ENCODE measurements at regions not wholly inside any gene's neighbourhood (a gene's known extent, or its start where the extent isn't known, plus 50 kb on each side); places are given as distances from the start of the nearest gene placed in this dataset.

GRCh38 chr6:145350928-145351327 lies 384.4 kb downstream of the EPM2A start:
- no peak overlapping the region for H3K23ac ChIP-seq (ENCODE audit: insufficient read length, low read depth, low read length)
- DNase-seq, result no peak
- no peak overlapping the region for H2AFZ ChIP-seq (ENCODE audit: low read length)
- no peak overlapping the region for H2BK5ac ChIP-seq (ENCODE audit: insufficient read length, low read length)
- no peaks in the 10 kb centered on the region for H3K27me3 Mint-ChIP-seq (ENCODE audit: low read depth)
- no peak overlapping the region for H2BK15ac ChIP-seq (ENCODE audit: low read depth, low read length)
- H3K27ac Mint-ChIP-seq, result no peak overlapping the region
- no peaks in the 10 kb centered on the region for H3K9me3 ChIP-seq (ENCODE audit: control insufficient read depth, low read depth, low read length)
- no peak overlapping the region for H2BK12ac ChIP-seq (ENCODE audit: insufficient read length, low read depth, low read length)
- no peaks in the 10 kb centered on the region for H3K36me3 Mint-ChIP-seq (ENCODE audit: insufficient read depth in 1 of 3, low read depth in 3 of 3)
- no peak for TF ChIP-seq CTCF (conservative IDR thresholded peaks at IDR 0.05)
- H3K23me2 ChIP-seq (ENCODE audit: insufficient read length, low read depth, low read length, poor library complexity, severe bottlenecking), result no peaks in the 10 kb centered on the region
- WGBS (ENCODE audit: extremely low coverage, insufficient read length, low lambda C conversion rate), result no CpG with 5 or more reads among the region's 3 CpGs
- H3K4me1 Mint-ChIP-seq, result peaks cover 19 to 20% of the 10 kb centered on the region in 2 experiments
- H3K79me1 ChIP-seq (ENCODE audit: insufficient read depth, low read depth, low read length, poor library complexity, severe bottlenecking), result no peaks in the 10 kb centered on the region
- no peaks in the 10 kb centered on the region for H4K20me1 ChIP-seq (ENCODE audit: control insufficient read depth, insufficient read depth, insufficient read length)
- H3T11ph ChIP-seq (ENCODE audit: low read length), result no peak overlapping the region
- H3K56ac ChIP-seq (ENCODE audit: insufficient read length, low read depth, low read length), result no peak overlapping the region
- no peak overlapping the region for H3K4ac ChIP-seq (ENCODE audit: low read depth, low read length)
- H2BK120ac ChIP-seq (ENCODE audit: low read depth, low read length, poor library complexity, severe bottlenecking), result no peak overlapping the region
- no peak overlapping the region for H2BK20ac ChIP-seq (ENCODE audit: low read depth, low read length, poor library complexity, severe bottlenecking)
- no peak overlapping the region for H4K8ac ChIP-seq (replicated peaks; ENCODE audit: insufficient read length, low read depth, low read length)
- no peaks in the 10 kb centered on the region for H3K79me2 ChIP-seq (ENCODE audit: insufficient read depth, low read length)
- no peak overlapping the region for H4K5ac ChIP-seq (ENCODE audit: insufficient read length, low read depth, low read length)
- H3K9ac ChIP-seq (ENCODE audit: extremely low read depth, insufficient read length, low read length), result no peak overlapping the region
- no peaks in the 10 kb centered on the region for H3K4me1 ChIP-seq (ENCODE audit: insufficient read depth, low read length)
- no peak overlapping the region for H3K14ac ChIP-seq (ENCODE audit: insufficient read depth, low read length)
- no peak overlapping the region for H3K4me2 ChIP-seq (ENCODE audit: insufficient read depth, insufficient read length, low read length)
- no peak overlapping the region for H3K18ac ChIP-seq (ENCODE audit: insufficient read length, low read depth, low read length)
- no peak overlapping the region for H3K27ac ChIP-seq (ENCODE audit: insufficient read length, low read depth, low read length)
- no peak overlapping the region for H3K4me3 Mint-ChIP-seq
- no peak overlapping the region for H2AK5ac ChIP-seq (ENCODE audit: insufficient read length, low read length)
- H3K9me3 Mint-ChIP-seq, result no peaks in the 10 kb centered on the region
- H3K27me3 ChIP-seq (ENCODE audit: insufficient read depth, low read length), result no peaks in the 10 kb centered on the region
- no peak overlapping the region for H4K91ac ChIP-seq (ENCODE audit: insufficient read length, low read depth, low read length)

Measured in H9 (cell line).